NCI-H2081 treated with DMSO at 0.1 percent for 48 hours (cell line): ENCODE measurements at regions not wholly inside any gene's neighbourhood (a gene's known extent, or its start where the extent isn't known, plus 50 kb on each side); places are given as distances from the start of the nearest gene placed in this dataset.

Source experiments
- DNase-seq: peaks from one replicate; lab custom pipeline; 2025; lab: John Stamatoyannopoulos, UW

- DNase-seq = no peak
These were observed 137.3 kb upstream of the GOLIM4 start for GRCh38 chr3:168233001-168233400.

- DNase-seq = no peak
These were observed 127.4 kb upstream of the GOLIM4 start for GRCh38 chr3:168223085-168223484.

GRCh38 chr3:168220556-168220955 is 124.8 kb upstream of the GOLIM4 start:
- DNase-seq = no peak

GRCh38 chr3:168219530-168219929 is 123.8 kb upstream of the GOLIM4 start:
- no peak for DNase-seq

- DNase-seq = no peak
These were observed 122.9 kb upstream of the GOLIM4 start for GRCh38 chr3:168218600-168218999.

GRCh38 chr3:168216851-168217250 is 121.1 kb upstream of the GOLIM4 start:
- peak; percentile 45 for DNase-seq

GRCh38 chr3:168213920-168214319 is 118.2 kb upstream of the GOLIM4 start:
- DNase-seq = no peak

- DNase-seq = no peak
These were observed 117.1 kb upstream of the GOLIM4 start for GRCh38 chr3:168212664-168213285.

GRCh38 chr3:168205451-168205850 is 109.7 kb upstream of the GOLIM4 start:
- DNase-seq = no peak

GRCh38 chr3:168197162-168197561 is 101.4 kb upstream of the GOLIM4 start:
- no peak for DNase-seq

GRCh38 chr3:168191856-168192255 is 96.1 kb upstream of the GOLIM4 start:
- no peak for DNase-seq

- no peak for DNase-seq
These were observed 91.5 kb upstream of the GOLIM4 start for GRCh38 chr3:168187233-168187632.

GRCh38 chr3:168186293-168186983 is 90.7 kb upstream of the GOLIM4 start:
- DNase-seq = no peak

GRCh38 chr3:168183774-168184173 is 88.0 kb upstream of the GOLIM4 start:
- DNase-seq = no peak

- DNase-seq = no peak
These were observed 73.0 kb upstream of the GOLIM4 start for GRCh38 chr3:168168743-168169142.

GRCh38 chr3:168165390-168166269 is 69.9 kb upstream of the GOLIM4 start:
- DNase-seq = peak; percentile 56

GRCh38 chr3:168162172-168162571 is 66.4 kb upstream of the GOLIM4 start:
- no peak for DNase-seq

GRCh38 chr3:168161696-168162095 is 66.0 kb upstream of the GOLIM4 start:
- no peak for DNase-seq

- no peak for DNase-seq
These were observed 62.2 kb upstream of the GOLIM4 start for GRCh38 chr3:168157903-168158302.

- DNase-seq = no peak
These were observed 61.5 kb upstream of the GOLIM4 start for GRCh38 chr3:168157099-168157700.

- DNase-seq = no peak
These were observed 60.8 kb upstream of the GOLIM4 start for GRCh38 chr3:168156479-168156878.

- no peak for DNase-seq
These were observed 59.6 kb upstream of the GOLIM4 start for GRCh38 chr3:168155303-168155702.
